Gastroesophageal sphincter (tissue), 4 donors: ENCODE measurements at regions not wholly inside any gene's neighbourhood (a gene's known extent, or its start where the extent isn't known, plus 50 kb on each side); places are given as distances from the start of the nearest gene placed in this dataset.

Experiments
- ATAC-seq: fragments of 150-250 bp; one replicate; pipeline ENCODE4 v1.9.1; 2016; ENCODE audit warnings: mild to moderate bottlenecking, moderate library complexity
- H3K27ac ChIP-seq, 4 donors: fragments of 200-600 bp; sonication (generic) in 3 of 4; 1 replicate in 3 of 4; 2 replicates in 1 of 4; pipeline ENCODE4 v1.5.1; 2016 to 2019
- H3K27me3 ChIP-seq: fragments of 200-600 bp; sonication (generic); one replicate; pipeline ENCODE4 v1.5.1; 2019
- H3K36me3 ChIP-seq, 2 donors: fragments of 200-600 bp; sonication (generic); one replicate each; pipeline ENCODE4 v1.5.1; 2019; ENCODE audit warnings: control low read depth in 1 of 2
- H3K4me1 ChIP-seq, 3 donors: fragments of 200-600 bp; sonication (generic); 1 replicate in 2 of 3; 2 replicates in 1 of 3; pipeline ENCODE4 v1.5.1; 2016 to 2019; ENCODE audit warnings: control low read depth in 2 of 3
- H3K4me3 ChIP-seq, 2 donors: fragments of 200-600 bp; sonication (generic); one replicate each; pipeline ENCODE4 v1.5.1; 2019; ENCODE audit warnings: mild to moderate bottlenecking in 1 of 2, moderate library complexity in 1 of 2
- H3K9me3 ChIP-seq, 3 donors: fragments of 200-600 bp; sonication (generic); one replicate each; pipeline ENCODE4 v1.5.1; 2017 to 2019; ENCODE audit warnings: control low read depth in 2 of 3
- CTCF ChIP-seq, 4 experiments: fragments of 200-600 bp in 2 of 4; fragments of 450-650 bp in 2 of 4; sonication (generic) in 1 of 4; IDR thresholded peaks; one replicate each; pipeline ENCODE4 v1.5.1; 2017 to 2019; ENCODE audit warnings: antibody characterized with exemption in 4 of 4, mild to moderate bottlenecking in 2 of 4, moderate library complexity in 2 of 4
- EP300 ChIP-seq: sonication (generic); formaldehyde crosslinking; IDR thresholded peaks from one replicate; pipeline ENCODE4 v1.6.1; 2017; ENCODE audit warnings: antibody characterized with exemption, mild to moderate bottlenecking
- POLR2A ChIP-seq, 2 donors: fragments of 450-650 bp; IDR thresholded peaks; one replicate each; pipeline ENCODE4 v1.6.1; 2017; ENCODE audit warnings: antibody characterized with exemption in 2 of 2, mild to moderate bottlenecking in 2 of 2, moderate library complexity in 1 of 2
- POLR2AphosphoS5 ChIP-seq: sonication (generic); formaldehyde crosslinking; IDR thresholded peaks from one replicate; pipeline ENCODE4 v1.6.1; 2017; ENCODE audit warnings: antibody characterized with exemption
- WGBS, 2 donors: methylation state at CpG; one replicate each; pipeline ENCODE4 v1.1.5; 2018; ENCODE audit warnings: low coverage in 1 of 2; 5-methylcytosine and 5-hydroxymethylcytosine counted together

- Histone ChIP-seq H3K4me3 (peak overlapping the region in 1 of 2 donors; percentile 37), H3K27ac (no peak overlapping the region), H3K4me1 (peaks cover 0 to 21% (median 14%) of the 10 kb centered on the region in 3 donors), H3K9me3 (no peaks in the 10 kb centered on the region), H3K27me3 (peaks cover 90% of the 10 kb centered on the region), H3K36me3 (no peaks in the 10 kb centered on the region)
- no peak for ATAC-seq
- TF ChIP-seq POLR2A (IDR thresholded peaks at IDR 0.05) (no peak), CTCF (IDR thresholded peaks at IDR 0.05) (no peak), POLR2AphosphoS5 (no peak), EP300 (no peak)
- 0 to 3% methylated on average over 6 to 8 of the region's 54 CpGs for WGBS, 2 donors
Measured at GRCh38 chr12:107844312-107844921, 69.9 kb downstream of the ASCL4 start.

GRCh38 chr12:107845226-107845979 is 70.9 kb downstream of the ASCL4 start:
- ATAC-seq: no peak
- Histone ChIP-seq H3K36me3 (no peaks in the 10 kb centered on the region), H3K4me3 (no peak overlapping the region), H3K27ac (no peak overlapping the region), H3K9me3 (no peaks in the 10 kb centered on the region), H3K27me3 (peaks cover 95% of the 10 kb centered on the region), H3K4me1 (peaks cover 0 to 21% (median 14%) of the 10 kb centered on the region in 3 donors)
- WGBS, 2 donors: no CpG with 5 or more reads among the region's 51 CpGs
- no peak for TF ChIP-seq EP300

- Histone ChIP-seq H3K4me3 (no peak overlapping the region), H3K27me3 (peaks cover 94% of the 10 kb centered on the region), H3K4me1 (peaks cover 0 to 21% (median 14%) of the 10 kb centered on the region in 3 donors), H3K36me3 (no peaks in the 10 kb centered on the region), H3K27ac (no peak overlapping the region), H3K9me3 (no peaks in the 10 kb centered on the region)
- TF ChIP-seq CTCF (IDR thresholded peaks at IDR 0.05) (no peak), POLR2A (IDR thresholded peaks at IDR 0.05) (no peak), POLR2AphosphoS5 (no peak), EP300 (no peak)
- WGBS, 2 donors: 74% methylated on average over 10 of the region's 17 CpGs; no CpG with 5 or more reads in 1 of the 2 donors
- ATAC-seq: no peak
Measured at GRCh38 chr12:107845980-107846659, 71.6 kb downstream of the ASCL4 start.

GRCh38 chr12:107847430-107847829 is 72.9 kb downstream of the ASCL4 start:
- no peaks in the 10 kb centered on the region for H3K9me3 ChIP-seq
- no peak overlapping the region for H3K27ac ChIP-seq
- 62 to 79% methylated on average over 1 of the region's 1 CpG for WGBS, 2 donors
- no peak for ATAC-seq
- H3K27me3 ChIP-seq: peaks cover 84% of the 10 kb centered on the region
- peaks cover 0 to 21% (median 14%) of the 10 kb centered on the region in 3 donors for H3K4me1 ChIP-seq
- H3K4me3 ChIP-seq: no peak overlapping the region
- H3K36me3 ChIP-seq: no peaks in the 10 kb centered on the region
- TF ChIP-seq POLR2A (IDR thresholded peaks at IDR 0.05) (no peak), POLR2AphosphoS5 (no peak), EP300 (no peak), CTCF (IDR thresholded peaks at IDR 0.05) (no peak)

GRCh38 chr12:107847830-107848229 is 73.3 kb downstream of the ASCL4 start:
- no peak for ATAC-seq
- TF ChIP-seq EP300 (no peak), POLR2AphosphoS5 (no peak)
- Histone ChIP-seq H3K4me1 (peaks cover 0 to 21% (median 14%) of the 10 kb centered on the region in 3 donors), H3K27me3 (peaks cover 82% of the 10 kb centered on the region), H3K9me3 (no peaks in the 10 kb centered on the region), H3K4me3 (no peak overlapping the region), H3K36me3 (no peaks in the 10 kb centered on the region), H3K27ac (no peak overlapping the region)
- WGBS, 2 donors: 26 to 56% methylated on average over 2 of the region's 3 CpGs
